Activated T-cell treated with anti-CD3 and anti-CD28 coated beads for 48 hours (primary cell): ENCODE measurements at regions not wholly inside any gene's neighbourhood (a gene's known extent, or its start where the extent isn't known, plus 50 kb on each side); places are given as distances from the start of the nearest gene placed in this dataset.

Experiments
- DNase-seq: peaks from one replicate; pipeline ENCODE4 v3.0.0-alpha.2; 2020; ENCODE audit warnings: low read depth

GRCh38 chr16:49127103-49127502 lies 154.5 kb downstream of the CBLN1 start:
- DNase-seq: no peak

GRCh38 chr16:49121636-49122035 lies 160.0 kb downstream of the CBLN1 start:
- DNase-seq: no peak

DNA sequence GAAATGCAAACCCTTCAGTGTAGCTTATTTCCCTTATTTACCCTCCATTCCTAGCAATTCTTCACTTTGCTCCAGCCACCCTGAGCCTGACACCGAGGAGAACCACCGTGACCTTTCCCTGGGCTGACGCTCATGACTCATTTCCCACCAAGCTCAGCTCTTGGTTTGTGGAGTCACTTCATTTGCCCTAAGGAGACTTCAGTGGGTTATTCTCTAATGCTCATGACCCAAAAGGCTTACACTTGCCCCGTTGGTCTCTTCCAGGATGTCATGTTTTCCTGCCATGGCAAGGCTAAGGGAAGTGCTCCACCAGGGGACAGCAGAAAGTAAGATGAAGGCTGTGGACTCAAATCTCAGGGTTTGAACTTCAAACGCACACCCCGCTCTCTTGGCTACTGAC lies 161.0 kb downstream of the CBLN1 start:
- no peak for DNase-seq

DNA sequence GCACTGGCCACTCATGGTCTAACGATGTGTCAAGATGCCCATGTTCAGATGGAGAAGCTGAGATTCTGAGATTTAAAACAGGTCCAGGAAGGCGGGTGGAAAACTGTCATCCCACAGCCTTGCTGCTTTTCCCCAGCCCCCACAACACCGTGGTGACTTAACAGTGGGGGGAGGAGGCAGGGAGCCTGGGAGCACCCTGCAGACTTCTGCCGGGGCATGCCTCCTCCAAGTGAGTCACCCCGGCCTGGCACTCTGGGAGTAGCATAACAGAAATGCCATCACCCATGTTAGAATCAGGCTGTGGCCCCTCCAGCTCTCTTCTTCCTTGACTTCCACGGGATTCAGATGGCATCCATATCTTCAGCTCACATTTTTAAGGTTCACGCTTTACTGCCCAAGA lies 164.8 kb downstream of the CBLN1 start:
- no peak for DNase-seq

- DNase-seq: no peak
These were observed 165.7 kb downstream of the CBLN1 start for GRCh38 chr16:49115956-49116355.

DNA sequence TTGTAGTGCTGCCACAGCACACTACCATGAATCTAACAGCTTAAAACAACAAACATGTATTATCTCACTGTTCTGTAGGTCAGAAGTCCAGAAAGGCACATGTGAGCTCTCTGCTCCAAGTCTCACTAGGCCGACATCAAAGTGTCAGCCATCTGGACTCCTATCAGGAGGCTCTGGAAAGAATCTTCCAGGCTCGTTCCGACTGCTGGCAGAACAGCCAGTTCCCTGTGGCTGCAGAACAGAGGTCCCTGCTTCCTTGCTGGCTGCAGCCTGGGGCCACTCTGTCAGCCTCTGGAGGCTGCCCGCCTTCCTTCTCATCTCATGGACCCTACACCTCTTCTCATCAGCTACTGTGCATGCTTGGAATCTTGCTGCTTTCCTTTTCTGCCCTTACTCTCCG lies 168.9 kb downstream of the CBLN1 start:
- no peak for DNase-seq

DNA sequence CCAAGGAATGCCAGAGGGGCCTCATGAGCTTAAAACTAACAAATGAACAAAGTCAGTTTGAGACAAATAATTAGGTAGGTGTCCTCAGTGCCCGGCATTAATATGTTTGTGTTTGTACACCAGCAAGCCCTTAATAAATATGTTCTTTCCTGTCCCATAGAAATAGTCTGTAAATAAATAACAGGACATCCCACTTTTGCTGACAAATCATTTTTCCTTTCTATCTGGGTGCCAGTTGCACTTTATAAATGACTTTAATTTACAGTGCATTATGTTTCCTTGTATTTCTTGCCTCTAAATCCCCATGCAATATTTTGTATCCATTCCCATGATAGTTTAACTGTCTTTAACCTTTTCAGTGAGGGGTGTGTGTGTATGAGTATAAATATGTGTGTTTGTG lies 170.3 kb downstream of the CBLN1 start:
- no peak for DNase-seq

DNA sequence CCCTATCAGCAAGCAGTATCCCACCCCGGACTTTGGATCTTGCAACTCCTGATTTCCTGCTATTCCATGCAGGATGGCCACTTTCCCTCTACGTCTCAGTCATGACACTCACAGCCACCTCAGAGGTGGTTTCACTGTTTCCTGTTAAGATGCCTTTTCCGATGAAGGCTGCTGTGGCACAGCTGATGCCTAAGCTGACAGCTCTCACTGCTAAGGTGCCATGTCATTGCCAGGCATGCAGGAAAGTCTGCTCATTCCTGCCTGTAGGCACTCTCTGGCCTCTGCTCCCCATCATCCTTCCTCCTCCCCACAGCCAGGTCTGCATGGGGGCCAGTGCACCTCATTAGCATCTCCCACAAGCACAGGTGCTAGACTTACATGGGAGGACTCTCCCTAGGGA lies 173.0 kb downstream of the CBLN1 start:
- no peak for DNase-seq

- DNase-seq: no peak
These were observed 178.3 kb downstream of the CBLN1 start for GRCh38 chr16:49103298-49103697.

DNA sequence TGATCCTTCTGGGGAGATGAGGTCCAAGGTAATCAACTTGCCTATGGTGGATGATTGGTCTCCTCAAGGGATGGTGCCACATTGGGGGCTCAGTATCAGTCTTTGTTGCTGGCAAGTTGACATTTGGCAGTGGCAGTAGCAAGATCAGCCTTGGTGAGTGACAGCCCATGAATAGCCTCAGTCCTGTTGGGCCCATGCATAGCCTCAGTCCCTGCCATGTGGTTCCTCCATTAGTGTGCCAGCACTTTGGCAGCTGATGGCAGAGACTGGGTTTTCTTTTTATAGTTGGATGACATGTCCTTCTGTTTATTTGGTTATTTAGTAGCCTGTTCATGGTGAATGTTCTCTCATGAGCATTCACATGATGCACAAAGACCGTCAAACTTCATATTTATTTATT lies 179.6 kb downstream of the CBLN1 start:
- DNase-seq: no peak

DNA sequence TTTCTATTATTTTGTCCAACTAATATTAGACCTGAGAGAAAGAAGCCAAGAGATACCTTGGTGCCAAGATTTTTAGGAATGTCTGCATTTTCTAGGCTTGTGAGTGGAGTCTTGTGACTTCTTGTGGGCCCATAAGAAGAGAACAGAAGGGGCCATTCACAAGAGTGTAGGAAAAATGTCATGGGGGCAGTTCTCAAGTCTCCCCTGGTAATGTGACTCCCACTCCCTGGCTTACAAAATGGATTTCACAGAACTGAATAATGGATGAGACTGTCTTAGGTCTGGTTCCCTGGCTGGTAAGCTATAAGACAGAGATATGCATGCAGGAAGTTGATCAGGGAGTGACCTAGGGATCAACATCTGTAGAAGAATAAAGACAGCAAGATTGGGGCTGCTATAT lies 181.3 kb downstream of the CBLN1 start:
- DNase-seq: no peak

DNA sequence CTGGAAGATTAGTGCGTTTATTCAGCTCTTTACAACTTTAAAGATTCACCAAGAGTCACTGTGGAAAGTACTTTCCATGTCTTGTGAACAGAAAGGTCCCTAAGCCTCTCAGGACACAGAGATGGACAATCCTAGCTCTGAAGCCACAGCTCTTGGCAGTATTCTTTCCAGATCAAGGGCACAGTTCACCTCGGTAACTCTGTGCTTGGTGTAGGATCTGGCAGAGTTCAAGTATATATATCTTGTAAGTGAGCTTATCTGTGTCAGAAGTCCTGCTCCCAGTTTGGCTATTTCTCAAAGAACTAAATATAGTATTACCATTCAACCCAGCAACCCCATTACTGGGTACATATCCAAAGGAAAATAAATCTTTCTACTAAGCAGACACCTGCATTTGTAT lies 183.7 kb downstream of the CBLN1 start:
- DNase-seq: no peak

DNA sequence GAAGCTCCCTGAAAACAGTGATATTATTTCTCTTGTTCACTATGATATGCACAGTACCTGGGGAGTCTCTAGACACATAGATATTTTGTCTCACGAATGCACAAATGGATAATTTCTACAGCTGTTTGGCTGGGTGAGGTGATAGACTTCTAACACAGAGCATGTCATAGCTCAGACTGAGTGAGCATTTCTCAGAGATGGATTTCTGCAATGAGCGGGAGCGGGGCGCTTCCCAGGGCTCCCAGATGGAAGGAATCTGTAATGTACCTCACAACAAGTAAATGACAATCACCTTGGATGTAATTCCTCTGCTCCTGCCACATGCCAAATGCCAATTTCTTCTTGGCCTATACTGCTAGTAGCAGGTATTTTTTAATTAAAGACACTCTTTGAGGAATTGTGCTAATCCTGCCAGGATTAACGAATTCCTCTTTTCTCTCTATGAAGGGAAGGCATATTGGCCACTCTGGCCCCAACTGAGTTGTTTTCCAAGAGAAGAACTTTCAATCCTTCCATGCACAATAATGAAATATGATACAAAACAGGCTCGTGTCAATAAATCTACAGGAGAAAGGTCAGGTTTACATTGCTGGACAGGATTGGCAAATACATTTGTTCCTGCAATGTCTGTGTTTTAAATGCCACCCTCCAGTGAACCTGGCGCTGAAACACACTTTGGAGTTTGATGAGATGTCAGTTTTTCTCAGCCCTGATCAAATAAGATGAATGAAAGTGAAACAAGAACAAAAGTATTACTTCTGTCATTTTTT lies 185.3 kb downstream of the CBLN1 start:
- DNase-seq: no peak

GRCh38 chr16:49095539-49095938 lies 186.1 kb downstream of the CBLN1 start:
- DNase-seq: no peak

DNA sequence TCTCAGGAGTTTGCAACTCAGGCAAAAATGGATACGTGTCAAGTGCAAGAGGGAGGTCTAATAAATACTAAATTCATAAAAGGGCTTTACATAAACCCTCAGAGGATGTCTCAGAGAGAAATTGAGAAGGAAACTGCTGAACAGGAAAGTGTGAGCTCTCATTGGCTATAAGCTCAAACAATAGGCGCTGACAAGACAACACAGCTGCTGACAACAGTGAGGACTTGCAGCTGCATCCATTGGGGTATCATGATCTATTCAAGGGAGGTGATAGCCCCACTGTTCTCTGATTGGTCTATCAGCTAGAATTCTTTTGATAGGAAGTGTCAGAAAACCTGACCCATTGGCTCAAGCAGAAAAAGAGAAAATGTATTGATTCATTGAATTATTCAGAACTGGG lies 187.2 kb downstream of the CBLN1 start:
- no peak for DNase-seq

DNA sequence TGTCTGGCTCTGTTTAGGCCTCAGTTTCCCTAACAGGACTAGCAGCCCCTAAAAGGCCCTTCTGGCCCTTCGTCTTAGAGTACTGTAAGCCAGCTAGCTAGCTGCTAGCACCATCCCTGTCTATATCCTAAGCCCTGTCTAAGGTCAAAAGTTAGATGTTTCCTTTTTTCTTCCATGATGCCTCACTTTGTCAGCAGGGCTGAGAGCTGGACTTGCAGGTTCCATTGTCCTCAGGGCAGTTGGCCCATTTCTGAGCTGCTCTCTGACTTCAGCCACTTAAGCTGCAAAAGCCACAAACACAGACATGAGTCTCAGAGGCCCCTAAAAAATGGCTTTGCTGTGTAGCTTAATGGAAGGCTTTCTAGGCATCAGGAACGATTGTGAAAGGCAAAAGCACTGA lies 187.7 kb downstream of the CBLN1 start:
- DNase-seq: no peak

DNA sequence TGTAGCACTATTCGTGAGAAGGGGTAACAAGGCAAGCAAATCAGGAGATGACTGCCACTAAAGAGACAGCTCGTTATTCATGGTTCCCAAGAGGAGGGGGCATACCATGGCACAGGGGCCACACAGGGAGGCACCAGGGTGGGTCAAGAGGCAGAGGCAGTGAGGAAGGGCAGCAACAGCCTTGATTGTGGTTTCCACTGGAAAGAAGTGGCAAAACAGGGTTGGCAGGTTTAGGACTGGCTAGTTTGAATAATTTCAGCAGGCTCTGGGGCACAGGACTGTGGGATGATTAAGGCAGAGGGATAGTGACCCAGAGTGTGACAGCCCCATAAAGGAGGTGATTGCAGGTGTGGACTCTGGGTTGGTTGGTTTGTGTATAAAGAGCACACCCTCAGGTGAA lies 188.9 kb downstream of the CBLN1 start:
- no peak for DNase-seq

DNA sequence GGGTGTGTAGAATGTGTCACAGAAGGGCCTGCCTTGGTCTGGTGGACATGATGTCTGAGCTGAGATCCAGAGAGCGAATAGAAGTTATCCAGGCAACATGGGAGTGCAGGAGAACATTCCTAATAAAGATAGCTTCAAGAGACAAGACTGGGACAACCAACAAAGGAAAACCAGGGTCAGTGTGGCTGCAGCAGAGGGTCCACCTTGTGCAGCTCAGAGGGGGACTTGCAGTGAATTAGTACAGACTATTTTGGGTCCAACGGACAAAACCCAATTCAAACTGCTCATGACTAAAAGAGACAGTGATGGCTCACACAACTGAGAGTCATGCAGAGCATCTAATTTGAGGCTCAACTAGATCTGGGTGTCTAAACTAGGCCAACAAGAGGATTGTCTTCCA lies 192.1 kb downstream of the CBLN1 start:
- no peak for DNase-seq

GRCh38 chr16:49089039-49089438 lies 192.6 kb downstream of the CBLN1 start:
- DNase-seq: no peak

- no peak for DNase-seq
These were observed 196.0 kb downstream of the CBLN1 start for GRCh38 chr16:49085686-49086085.

DNA sequence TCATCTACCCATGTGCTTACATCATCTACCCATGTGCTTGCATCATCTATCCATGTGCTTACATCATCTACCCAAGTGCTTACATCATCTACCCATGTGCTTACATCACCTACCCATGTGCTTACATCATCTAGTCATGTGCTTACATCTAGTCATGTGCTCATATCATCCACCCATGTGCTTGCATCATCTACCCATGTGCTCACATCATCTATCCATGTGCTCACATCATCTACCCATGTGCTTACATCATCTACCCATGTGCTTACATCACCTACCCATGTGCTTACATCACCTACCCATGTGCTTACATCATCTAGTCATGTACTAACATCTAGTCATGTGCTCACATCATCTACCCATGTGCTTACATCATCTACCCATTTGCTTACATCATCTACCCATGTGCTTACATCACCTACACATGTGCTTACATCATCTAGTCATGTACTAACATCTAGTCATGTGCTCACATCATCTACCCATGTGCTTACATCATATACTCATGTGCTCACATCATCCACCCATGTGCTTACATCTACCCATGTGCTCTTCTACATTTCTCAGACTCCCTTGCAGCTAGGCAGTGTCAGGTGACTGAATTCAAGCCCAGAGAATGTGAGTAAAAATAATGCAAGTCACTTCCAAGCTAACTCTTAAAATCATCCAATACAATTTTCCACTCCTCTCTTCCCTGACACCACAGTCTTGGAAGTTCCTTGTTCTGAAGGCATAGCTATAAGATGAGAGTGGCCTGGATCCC lies 196.8 kb downstream of the CBLN1 start:
- no peak for DNase-seq

GRCh38 chr16:49081554-49081953 lies 200.1 kb downstream of the CBLN1 start:
- no peak for DNase-seq

- no peak for DNase-seq
These were observed 200.6 kb downstream of the CBLN1 start for GRCh38 chr16:49081086-49081485.

GRCh38 chr16:49078571-49078970 lies 203.1 kb downstream of the CBLN1 start:
- no peak for DNase-seq
